ENCODE measurements at regions not wholly inside any gene's neighbourhood (a gene's known extent, or its start where the extent isn't known, plus 50 kb on each side); places are given as distances from the start of the nearest gene placed in this dataset.

DNA sequence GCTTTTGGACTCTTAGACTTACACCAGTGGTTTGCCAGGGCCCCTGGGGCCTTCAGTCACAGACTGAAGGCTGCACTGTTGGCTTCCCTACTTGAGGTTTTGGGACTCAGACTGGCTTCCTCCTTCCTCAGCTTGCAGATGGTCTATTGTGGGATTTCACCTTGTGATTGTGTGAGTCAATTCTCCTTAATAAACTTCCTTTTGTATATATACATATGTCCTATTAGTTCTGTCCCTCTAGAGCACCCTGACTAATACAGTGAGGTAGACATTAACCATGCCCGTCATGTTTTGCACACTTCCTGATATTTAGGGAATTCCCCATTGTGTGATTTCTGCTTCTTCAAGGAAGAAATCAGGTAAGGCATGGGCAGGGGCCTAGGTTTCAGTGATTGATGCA is 147.8 kb upstream of the CA10 start:
- no peak for TF ChIP-seq CTCF (conservative IDR thresholded peaks at IDR 0.05 in 1 of 2, IDR thresholded peaks at IDR 0.05 in 1 of 2; ENCODE audit: extremely low read depth in 1 of 2, insufficient read depth in 1 of 2, low read depth in 1 of 2, low read length in 2 of 2)
- TF ChIP-seq EZH2 (IDR thresholded peaks at IDR 0.05; ENCODE audit: borderline replicate concordance, low read length), result no peak

All from mammary epithelial cell (primary cell).